Nephron (organoid): ENCODE measurements at regions not wholly inside any gene's neighbourhood (a gene's known extent, or its start where the extent isn't known, plus 50 kb on each side); places are given as distances from the start of the nearest gene placed in this dataset.

Source experiments
- H3K27ac Mint-ChIP-seq, 3 experiments: 2 replicates each; pipeline ENCODE4 v1.8.0; 2020; ENCODE audit warnings: mixed read lengths in 3 of 3, mild to moderate bottlenecking in 2 of 3, moderate library complexity in 1 of 3
- H3K27me3 Mint-ChIP-seq: 2 replicates; pipeline ENCODE4 v1.8.0; 2021; ENCODE audit warnings: low read depth, mild to moderate bottlenecking, moderate library complexity, mixed read lengths
- H3K36me3 Mint-ChIP-seq: 2 replicates; pipeline ENCODE4 v1.8.0; 2020; ENCODE audit warnings: low read depth, mixed read lengths
- H3K4me1 Mint-ChIP-seq: 2 replicates; pipeline ENCODE4 v1.8.0; 2020; ENCODE audit warnings: mixed read lengths
- H3K4me3 Mint-ChIP-seq, 3 experiments: 2 replicates each; pipeline ENCODE4 v1.8.0; 2020; ENCODE audit warnings: mild to moderate bottlenecking in 3 of 3, mixed read lengths in 3 of 3, moderate library complexity in 2 of 3
- H3K9me3 Mint-ChIP-seq: 2 replicates; pipeline ENCODE4 v1.8.0; 2020; ENCODE audit warnings: mixed read lengths
- TF ChIP-seq, protein P1 (sequence below), 3 experiments: fragments of 200-600 bp; sonication (generic); IDR thresholded peaks; one replicate each; pipeline ENCODE4 v1.5.0; 2021; ENCODE audit warnings: antibody characterized with exemption in 3 of 3; ENCODE audit not compliant: unreplicated experiment in 3 of 3

DNA sequence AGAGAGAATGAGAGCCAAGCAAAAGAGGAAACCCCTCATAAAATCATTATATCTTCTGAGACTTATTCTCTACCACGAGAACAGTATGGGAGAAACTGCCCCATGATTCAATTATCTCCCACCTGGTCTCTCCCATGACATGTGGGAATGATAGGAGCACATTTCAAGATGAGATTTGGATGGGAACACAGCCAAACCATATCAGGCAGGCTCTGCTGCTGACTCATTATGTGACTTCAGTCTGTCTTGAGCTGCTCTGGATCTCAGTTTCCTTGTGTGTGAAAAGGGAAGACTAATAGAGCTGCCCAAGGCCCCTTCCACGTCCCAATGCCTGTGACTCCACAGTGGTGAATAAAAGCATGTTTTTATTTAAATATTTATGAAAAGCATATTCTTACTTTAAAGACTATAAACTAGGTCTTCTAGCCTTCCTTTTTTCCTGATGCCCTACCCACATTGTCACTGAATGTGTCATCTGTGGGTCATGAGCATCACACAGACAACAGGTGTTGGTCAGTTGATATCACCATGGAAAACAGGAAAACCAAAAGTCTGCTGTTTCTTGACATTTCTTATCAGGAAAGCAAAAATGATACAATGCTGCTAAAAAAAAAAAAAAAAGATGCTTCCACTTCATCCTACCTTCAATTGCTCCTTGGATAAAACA is 96.0 kb upstream of the PPP2R3A start:
- H3K27me3 Mint-ChIP-seq, result no peaks in the 10 kb centered on the region
- no peak overlapping the region for H3K4me3 Mint-ChIP-seq
- no peak overlapping the region for H3K27ac Mint-ChIP-seq
- no peaks in the 10 kb centered on the region for H3K36me3 Mint-ChIP-seq
- TF ChIP-seq, protein P1, sequence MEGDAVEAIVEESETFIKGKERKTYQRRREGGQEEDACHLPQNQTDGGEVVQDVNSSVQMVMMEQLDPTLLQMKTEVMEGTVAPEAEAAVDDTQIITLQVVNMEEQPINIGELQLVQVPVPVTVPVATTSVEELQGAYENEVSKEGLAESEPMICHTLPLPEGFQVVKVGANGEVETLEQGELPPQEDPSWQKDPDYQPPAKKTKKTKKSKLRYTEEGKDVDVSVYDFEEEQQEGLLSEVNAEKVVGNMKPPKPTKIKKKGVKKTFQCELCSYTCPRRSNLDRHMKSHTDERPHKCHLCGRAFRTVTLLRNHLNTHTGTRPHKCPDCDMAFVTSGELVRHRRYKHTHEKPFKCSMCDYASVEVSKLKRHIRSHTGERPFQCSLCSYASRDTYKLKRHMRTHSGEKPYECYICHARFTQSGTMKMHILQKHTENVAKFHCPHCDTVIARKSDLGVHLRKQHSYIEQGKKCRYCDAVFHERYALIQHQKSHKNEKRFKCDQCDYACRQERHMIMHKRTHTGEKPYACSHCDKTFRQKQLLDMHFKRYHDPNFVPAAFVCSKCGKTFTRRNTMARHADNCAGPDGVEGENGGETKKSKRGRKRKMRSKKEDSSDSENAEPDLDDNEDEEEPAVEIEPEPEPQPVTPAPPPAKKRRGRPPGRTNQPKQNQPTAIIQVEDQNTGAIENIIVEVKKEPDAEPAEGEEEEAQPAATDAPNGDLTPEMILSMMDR (IDR thresholded peaks at IDR 0.05; ENCODE audit: unreplicated experiment in 3 of 3), result no peak
- peaks cover 4% of the 10 kb centered on the region for H3K4me1 Mint-ChIP-seq
- peaks cover 21% of the 10 kb centered on the region for H3K9me3 Mint-ChIP-seq

GRCh38 chr3:135871311-135871710 is 94.2 kb upstream of the PPP2R3A start:
- no peaks in the 10 kb centered on the region for H3K27me3 Mint-ChIP-seq

GRCh38 chr3:135874035-135874434 is 91.5 kb upstream of the PPP2R3A start:
- Mint-ChIP-seq H3K36me3 (no peaks in the 10 kb centered on the region), H3K9me3 (peaks cover 31% of the 10 kb centered on the region), H3K4me1 (no peaks in the 10 kb centered on the region), H3K27me3 (no peaks in the 10 kb centered on the region), H3K4me3 (no peak overlapping the region), H3K27ac (no peak overlapping the region)
- TF ChIP-seq, protein P1 (IDR thresholded peaks at IDR 0.05; ENCODE audit: unreplicated experiment in 3 of 3), result no peak

More at GRCh38 chr3:135871311-135871710, 94.2 kb upstream of the PPP2R3A start:
- Mint-ChIP-seq H3K4me1 (no peaks in the 10 kb centered on the region), H3K27ac (no peak overlapping the region), H3K9me3 (peaks cover 23% of the 10 kb centered on the region), H3K36me3 (no peaks in the 10 kb centered on the region), H3K4me3 (no peak overlapping the region)
- TF ChIP-seq, protein P1 (IDR thresholded peaks at IDR 0.05; ENCODE audit: unreplicated experiment in 3 of 3), result no peak

GRCh38 chr3:135878501-135878900 is 87.0 kb upstream of the PPP2R3A start:
- Mint-ChIP-seq H3K27ac (no peak overlapping the region), H3K4me1 (no peaks in the 10 kb centered on the region), H3K27me3 (peaks cover 5% of the 10 kb centered on the region), H3K9me3 (peaks cover 23% of the 10 kb centered on the region), H3K36me3 (no peaks in the 10 kb centered on the region), H3K4me3 (no peak overlapping the region)
- TF ChIP-seq, protein P1 (IDR thresholded peaks at IDR 0.05; ENCODE audit: unreplicated experiment in 3 of 3), result no peak

- H3K36me3 Mint-ChIP-seq, result no peaks in the 10 kb centered on the region
- H3K27ac Mint-ChIP-seq, result no peak overlapping the region
- H3K4me1 Mint-ChIP-seq, result no peaks in the 10 kb centered on the region
- no peak overlapping the region for H3K4me3 Mint-ChIP-seq
- TF ChIP-seq, protein P1 (IDR thresholded peaks at IDR 0.05; ENCODE audit: unreplicated experiment in 3 of 3), result no peak
- H3K27me3 Mint-ChIP-seq, result peaks cover 5% of the 10 kb centered on the region
- H3K9me3 Mint-ChIP-seq, result no peaks in the 10 kb centered on the region
Observed at GRCh38 chr3:135885885-135886284, 79.6 kb upstream of the PPP2R3A start.

GRCh38 chr3:135887220-135887619 is 78.3 kb upstream of the PPP2R3A start:
- no peak overlapping the region for H3K27ac Mint-ChIP-seq
- TF ChIP-seq, protein P1 (IDR thresholded peaks at IDR 0.05; ENCODE audit: unreplicated experiment in 3 of 3), result no peak
- H3K4me1 Mint-ChIP-seq, result no peaks in the 10 kb centered on the region
- H3K4me3 Mint-ChIP-seq, result no peak overlapping the region
- H3K36me3 Mint-ChIP-seq, result no peaks in the 10 kb centered on the region
- H3K9me3 Mint-ChIP-seq, result no peaks in the 10 kb centered on the region
- H3K27me3 Mint-ChIP-seq, result no peaks in the 10 kb centered on the region
